Testis (tissue), 2 donors: ENCODE measurements at regions not wholly inside any gene's neighbourhood (a gene's known extent, or its start where the extent isn't known, plus 50 kb on each side); places are given as distances from the start of the nearest gene placed in this dataset.

Source experiments
- POLR2A ChIP-seq: fragments of 450-650 bp; IDR thresholded peaks from one replicate; pipeline ENCODE4 v1.6.1; 2017; ENCODE audit warnings: antibody characterized with exemption, mild to moderate bottlenecking, moderate library complexity
- TF ChIP-seq, protein P1 (sequence below), 3 experiments: fragments of 450-650 bp in 2 of 3; fragments of 200-600 bp in 1 of 3; sonication (generic) in 1 of 3; IDR thresholded peaks; one replicate each; pipeline ENCODE4 v1.5.1; 2016 to 2019; ENCODE audit warnings: antibody characterized with exemption in 3 of 3, mild to moderate bottlenecking in 2 of 3, moderate library complexity in 1 of 3

DNA sequence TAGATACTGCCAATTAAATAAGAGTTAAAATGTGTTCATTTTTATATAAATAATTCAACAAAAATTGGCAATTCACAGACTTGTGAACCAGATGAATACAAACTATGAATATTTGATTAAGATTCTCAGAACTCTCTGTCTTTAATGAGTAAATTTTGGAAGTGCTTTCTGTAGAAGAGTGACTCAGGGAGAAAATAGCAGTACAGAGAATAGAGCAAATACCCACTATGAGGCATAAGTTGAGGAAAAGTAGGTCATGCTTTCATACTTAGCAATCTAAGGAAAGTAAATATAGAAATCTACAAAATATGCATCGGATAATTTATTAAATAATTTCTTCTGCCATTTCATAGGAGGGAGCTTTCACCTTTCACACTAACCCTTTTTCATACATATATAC is 117.7 kb upstream of the TMEM106B start:
- TF ChIP-seq, protein P1, sequence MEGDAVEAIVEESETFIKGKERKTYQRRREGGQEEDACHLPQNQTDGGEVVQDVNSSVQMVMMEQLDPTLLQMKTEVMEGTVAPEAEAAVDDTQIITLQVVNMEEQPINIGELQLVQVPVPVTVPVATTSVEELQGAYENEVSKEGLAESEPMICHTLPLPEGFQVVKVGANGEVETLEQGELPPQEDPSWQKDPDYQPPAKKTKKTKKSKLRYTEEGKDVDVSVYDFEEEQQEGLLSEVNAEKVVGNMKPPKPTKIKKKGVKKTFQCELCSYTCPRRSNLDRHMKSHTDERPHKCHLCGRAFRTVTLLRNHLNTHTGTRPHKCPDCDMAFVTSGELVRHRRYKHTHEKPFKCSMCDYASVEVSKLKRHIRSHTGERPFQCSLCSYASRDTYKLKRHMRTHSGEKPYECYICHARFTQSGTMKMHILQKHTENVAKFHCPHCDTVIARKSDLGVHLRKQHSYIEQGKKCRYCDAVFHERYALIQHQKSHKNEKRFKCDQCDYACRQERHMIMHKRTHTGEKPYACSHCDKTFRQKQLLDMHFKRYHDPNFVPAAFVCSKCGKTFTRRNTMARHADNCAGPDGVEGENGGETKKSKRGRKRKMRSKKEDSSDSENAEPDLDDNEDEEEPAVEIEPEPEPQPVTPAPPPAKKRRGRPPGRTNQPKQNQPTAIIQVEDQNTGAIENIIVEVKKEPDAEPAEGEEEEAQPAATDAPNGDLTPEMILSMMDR (IDR thresholded peaks at IDR 0.05) = no peak
- TF ChIP-seq POLR2A = no peak
